AG10803 (cell line): ENCODE measurements at regions not wholly inside any gene's neighbourhood (a gene's known extent, or its start where the extent isn't known, plus 50 kb on each side); places are given as distances from the start of the nearest gene placed in this dataset.
A peak's percentile ranks its signal among the peaks of the same experiment; 100 is the strongest.

Source experiments
- DNase-seq: peaks from one replicate; pipeline ENCODE4 v3.0.0; 2010; ENCODE audit warnings: low read depth
- H3K4me3 ChIP-seq: 2 replicates; pipeline ENCODE4 v1.5.1; 2011; ENCODE audit warnings: mild to moderate bottlenecking, low read length, control low read depth
- CTCF ChIP-seq: conservative IDR thresholded peaks from 2 replicates; pipeline ENCODE4 v1.5.1; 2011; ENCODE audit warnings: mild to moderate bottlenecking, low read length, control low read depth, inconsistent platforms

GRCh38 chr2:14358774-14359173, 273.7 kb upstream of the LRATD1 start:
- no peak for TF ChIP-seq CTCF
- peak; percentile 1 for DNase-seq
- no peak overlapping the region for H3K4me3 ChIP-seq

- no peak overlapping the region for H3K4me3 ChIP-seq
- no peak for TF ChIP-seq CTCF
- no peak for DNase-seq
Measured at GRCh38 chr2:14363137-14363536, 269.4 kb upstream of the LRATD1 start.

GRCh38 chr2:14363976-14364375, 268.5 kb upstream of the LRATD1 start:
- no peak for DNase-seq
- no peak overlapping the region for H3K4me3 ChIP-seq
- no peak for TF ChIP-seq CTCF

- TF ChIP-seq CTCF, result no peak
- DNase-seq, result no peak
- H3K4me3 ChIP-seq, result no peak overlapping the region
Measured at GRCh38 chr2:14364471-14364870, 268.0 kb upstream of the LRATD1 start.

GRCh38 chr2:14385043-14385442, 247.5 kb upstream of the LRATD1 start:
- TF ChIP-seq CTCF, result peak; percentile 49
- DNase-seq, result peak; percentile 43
- H3K4me3 ChIP-seq, result no peak overlapping the region

GRCh38 chr2:14387332-14387731, 245.2 kb upstream of the LRATD1 start:
- DNase-seq, result no peak
- no peak overlapping the region for H3K4me3 ChIP-seq
- no peak for TF ChIP-seq CTCF

- H3K4me3 ChIP-seq, result no peak overlapping the region
- no peak for DNase-seq
- no peak for TF ChIP-seq CTCF
Measured at GRCh38 chr2:14388724-14389123, 243.8 kb upstream of the LRATD1 start.
